ENCODE measurements at regions not wholly inside any gene's neighbourhood (a gene's known extent, or its start where the extent isn't known, plus 50 kb on each side); places are given as distances from the start of the nearest gene placed in this dataset.
A peak's percentile ranks its signal among the peaks of the same experiment; 100 is the strongest.

DNA sequence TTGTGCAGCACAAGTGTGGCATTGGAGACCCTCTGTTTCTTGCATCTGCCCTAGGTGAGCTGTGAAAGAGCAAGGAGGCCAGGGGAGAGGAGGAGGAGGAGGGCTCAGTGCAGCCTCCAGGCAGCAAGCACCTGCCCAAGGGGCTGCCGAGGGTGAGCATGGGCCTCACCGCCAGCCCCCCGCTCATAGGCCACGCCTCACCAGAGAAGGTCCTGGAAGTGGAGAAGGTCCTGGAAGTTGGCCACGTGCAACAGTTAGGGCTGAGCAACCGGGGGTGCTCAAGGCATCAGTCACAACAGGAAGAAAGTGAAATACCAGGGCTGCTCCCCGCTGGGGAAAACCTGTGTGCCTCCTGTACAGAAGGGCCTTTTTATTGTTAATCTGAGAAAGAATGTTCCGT is 168.9 kb downstream of the TEX29 start:
- Mint-ChIP-seq H3K36me3 (ENCODE audit: unreplicated experiment) (no peaks in the 10 kb centered on the region), H3K27ac (ENCODE audit: unreplicated experiment) (no peak overlapping the region), H3K4me3 (ENCODE audit: unreplicated experiment) (no peak overlapping the region), H3K4me1 (ENCODE audit: unreplicated experiment) (no peaks in the 10 kb centered on the region), H3K9me3 (ENCODE audit: unreplicated experiment) (peaks cover 23% of the 10 kb centered on the region), H3K27me3 (ENCODE audit: unreplicated experiment) (no peaks in the 10 kb centered on the region)
- TF ChIP-seq, protein P1, sequence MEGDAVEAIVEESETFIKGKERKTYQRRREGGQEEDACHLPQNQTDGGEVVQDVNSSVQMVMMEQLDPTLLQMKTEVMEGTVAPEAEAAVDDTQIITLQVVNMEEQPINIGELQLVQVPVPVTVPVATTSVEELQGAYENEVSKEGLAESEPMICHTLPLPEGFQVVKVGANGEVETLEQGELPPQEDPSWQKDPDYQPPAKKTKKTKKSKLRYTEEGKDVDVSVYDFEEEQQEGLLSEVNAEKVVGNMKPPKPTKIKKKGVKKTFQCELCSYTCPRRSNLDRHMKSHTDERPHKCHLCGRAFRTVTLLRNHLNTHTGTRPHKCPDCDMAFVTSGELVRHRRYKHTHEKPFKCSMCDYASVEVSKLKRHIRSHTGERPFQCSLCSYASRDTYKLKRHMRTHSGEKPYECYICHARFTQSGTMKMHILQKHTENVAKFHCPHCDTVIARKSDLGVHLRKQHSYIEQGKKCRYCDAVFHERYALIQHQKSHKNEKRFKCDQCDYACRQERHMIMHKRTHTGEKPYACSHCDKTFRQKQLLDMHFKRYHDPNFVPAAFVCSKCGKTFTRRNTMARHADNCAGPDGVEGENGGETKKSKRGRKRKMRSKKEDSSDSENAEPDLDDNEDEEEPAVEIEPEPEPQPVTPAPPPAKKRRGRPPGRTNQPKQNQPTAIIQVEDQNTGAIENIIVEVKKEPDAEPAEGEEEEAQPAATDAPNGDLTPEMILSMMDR (IDR thresholded peaks at IDR 0.05), result no peak
- DNase-seq (ENCODE audit: extremely low spot score, unreplicated experiment), result peak; percentile 62

DNA sequence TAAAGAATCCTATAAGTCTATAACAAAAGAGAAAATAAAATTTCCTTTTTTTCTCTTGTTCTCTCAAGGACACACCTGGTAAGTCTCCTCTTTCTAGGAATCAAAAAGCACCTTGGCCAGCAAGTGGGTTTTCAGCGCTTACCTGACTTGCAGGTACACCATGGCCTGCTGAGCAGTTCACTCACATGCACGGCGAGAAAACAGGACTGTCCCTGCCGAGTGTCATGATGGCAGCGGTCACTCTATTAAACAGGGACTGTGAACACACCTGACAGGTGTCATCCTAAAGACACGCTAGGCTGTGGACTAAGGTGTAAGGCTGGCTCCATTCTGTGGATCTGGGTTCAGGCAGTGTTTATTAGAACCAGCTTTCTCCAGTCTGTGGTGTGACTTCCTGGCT is 170.2 kb downstream of the TEX29 start:
- H3K4me3 Mint-ChIP-seq (ENCODE audit: unreplicated experiment), result no peak overlapping the region
- H3K4me1 Mint-ChIP-seq (ENCODE audit: unreplicated experiment), result no peaks in the 10 kb centered on the region
- no peak overlapping the region for H3K27ac Mint-ChIP-seq (ENCODE audit: unreplicated experiment)
- TF ChIP-seq, protein P1 (IDR thresholded peaks at IDR 0.05), result no peak
- no peaks in the 10 kb centered on the region for H3K27me3 Mint-ChIP-seq (ENCODE audit: unreplicated experiment)
- H3K9me3 Mint-ChIP-seq (ENCODE audit: unreplicated experiment), result peaks cover 18% of the 10 kb centered on the region
- H3K36me3 Mint-ChIP-seq (ENCODE audit: unreplicated experiment), result no peaks in the 10 kb centered on the region
- no peak for DNase-seq (ENCODE audit: extremely low spot score, unreplicated experiment)

DNA sequence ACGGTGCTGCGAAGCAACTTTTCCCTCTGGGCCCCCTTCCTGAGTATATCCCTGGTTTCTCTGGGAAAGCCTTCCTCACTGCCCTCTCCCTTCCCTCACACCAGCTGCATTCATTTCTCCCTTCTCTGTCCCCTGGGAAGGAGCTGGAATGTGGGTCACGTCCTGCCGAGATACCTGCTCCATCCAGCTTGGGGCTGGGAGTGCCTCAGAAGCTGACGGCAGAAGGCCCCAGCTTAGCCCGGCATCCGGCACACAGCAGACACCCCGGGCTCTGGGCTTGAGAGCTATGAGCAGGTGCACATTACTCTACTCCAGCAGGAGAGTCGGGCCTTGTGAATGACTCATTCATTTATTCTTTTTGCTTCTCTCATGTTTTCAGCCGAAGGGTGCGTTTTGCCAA is 170.6 kb downstream of the TEX29 start:
- Mint-ChIP-seq H3K36me3 (ENCODE audit: unreplicated experiment) (no peaks in the 10 kb centered on the region), H3K9me3 (ENCODE audit: unreplicated experiment) (peaks cover 18% of the 10 kb centered on the region), H3K4me3 (ENCODE audit: unreplicated experiment) (no peak overlapping the region), H3K4me1 (ENCODE audit: unreplicated experiment) (no peaks in the 10 kb centered on the region), H3K27me3 (ENCODE audit: unreplicated experiment) (no peaks in the 10 kb centered on the region), H3K27ac (ENCODE audit: unreplicated experiment) (no peak overlapping the region)
- TF ChIP-seq, protein P1 (IDR thresholded peaks at IDR 0.05), result no peak
- DNase-seq (ENCODE audit: extremely low spot score, unreplicated experiment), result peak; percentile 68

DNA sequence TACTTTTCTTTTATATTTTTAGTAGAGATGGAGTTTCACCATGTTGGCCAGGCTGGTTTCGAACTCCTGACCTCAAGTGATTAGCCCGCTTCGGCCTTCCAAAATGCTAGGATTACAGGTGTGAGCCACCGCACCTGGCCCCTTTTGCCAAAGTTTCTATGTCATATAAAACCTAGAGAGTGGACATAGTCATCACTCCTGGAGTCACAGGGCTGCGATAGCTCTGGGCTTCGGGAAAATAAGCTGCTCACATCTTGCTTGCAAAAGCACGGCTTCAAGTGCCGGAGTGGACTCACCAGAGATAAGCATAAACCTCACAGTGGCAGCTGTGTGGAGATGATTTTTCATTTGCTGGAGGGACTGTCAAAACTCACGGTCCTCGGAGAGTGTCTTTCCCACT is 171.2 kb downstream of the TEX29 start:
- H3K4me1 Mint-ChIP-seq (ENCODE audit: unreplicated experiment), result no peaks in the 10 kb centered on the region
- H3K27me3 Mint-ChIP-seq (ENCODE audit: unreplicated experiment), result no peaks in the 10 kb centered on the region
- TF ChIP-seq, protein P1 (IDR thresholded peaks at IDR 0.05), result no peak
- H3K36me3 Mint-ChIP-seq (ENCODE audit: unreplicated experiment), result no peaks in the 10 kb centered on the region
- no peak overlapping the region for H3K4me3 Mint-ChIP-seq (ENCODE audit: unreplicated experiment)
- no peak overlapping the region for H3K27ac Mint-ChIP-seq (ENCODE audit: unreplicated experiment)
- H3K9me3 Mint-ChIP-seq (ENCODE audit: unreplicated experiment), result peaks cover 18% of the 10 kb centered on the region
- DNase-seq (ENCODE audit: extremely low spot score, unreplicated experiment), result peak; percentile 36

DNA sequence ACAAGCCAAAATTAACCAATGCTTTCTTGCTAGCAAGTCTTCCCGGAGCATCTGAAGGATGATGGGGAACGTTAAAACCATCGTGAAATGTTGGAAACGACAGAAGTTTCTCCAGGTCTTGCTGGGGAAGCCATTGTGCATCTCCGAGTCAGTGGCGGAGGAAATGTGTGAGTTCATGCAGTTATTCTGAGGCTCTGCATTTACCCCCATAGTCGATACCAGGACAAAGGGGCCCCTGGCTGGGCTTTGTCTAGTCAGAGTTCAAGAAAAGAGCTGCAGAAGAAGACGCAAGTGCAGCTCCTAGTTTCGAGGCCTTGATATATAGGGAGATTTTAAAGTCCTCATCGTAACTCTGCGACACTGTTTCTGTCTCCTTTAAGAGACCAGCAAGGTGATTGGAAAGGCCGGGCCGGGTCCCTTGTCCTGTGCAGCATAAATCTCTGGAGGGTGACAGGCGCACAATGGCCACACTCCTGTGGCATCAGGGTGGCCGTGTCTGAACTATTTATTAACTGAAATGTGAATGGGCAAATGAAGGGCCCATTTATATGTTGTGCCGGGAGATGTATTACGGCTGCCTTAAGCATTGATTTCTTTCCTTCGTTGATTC is 172.0 kb downstream of the TEX29 start:
- Mint-ChIP-seq H3K4me3 (ENCODE audit: unreplicated experiment) (no peak overlapping the region), H3K4me1 (ENCODE audit: unreplicated experiment) (no peaks in the 10 kb centered on the region)

More for the DNA sequence above, 172.0 kb downstream of the TEX29 start:
- Mint-ChIP-seq H3K27ac (ENCODE audit: unreplicated experiment) (no peak overlapping the region), H3K27me3 (ENCODE audit: unreplicated experiment) (no peaks in the 10 kb centered on the region), H3K36me3 (ENCODE audit: unreplicated experiment) (no peaks in the 10 kb centered on the region), H3K9me3 (ENCODE audit: unreplicated experiment) (peaks cover 14% of the 10 kb centered on the region)
- no peak for DNase-seq (ENCODE audit: extremely low spot score, unreplicated experiment)
- TF ChIP-seq, protein P1 (IDR thresholded peaks at IDR 0.05), result no peak
